Heart left ventricle (tissue), 16 donors: ENCODE measurements at regions not wholly inside any gene's neighbourhood (a gene's known extent, or its start where the extent isn't known, plus 50 kb on each side); places are given as distances from the start of the nearest gene placed in this dataset.

Source experiments
- ATAC-seq, 4 donors: fragments of 200-7000 bp; cut with Tn5 transposase; one replicate each; pipeline ENCODE4 v1.9.1; 2020 to 2022; ENCODE audit warnings: moderate library complexity in 4 of 4, mild to moderate bottlenecking in 3 of 4, moderate number of reproducible peaks in 1 of 4
- DNase-seq, 5 donors: peaks; one replicate each; pipeline ENCODE4 v3.0.0-alpha.2; 2020
- H3K27ac ChIP-seq, 12 donors: fragments of 200-600 bp; sonication (generic) in 4 of 12; one replicate each; pipeline versions ENCODE4 v1.5.0 to v1.8.0; 2016 to 2022; ENCODE audit warnings: mild to moderate bottlenecking in 2 of 12
- H3K27me3 ChIP-seq, 9 donors: fragments of 200-600 bp; sonication (generic) in 2 of 9; one replicate each; pipeline versions ENCODE4 v1.5.1 to v1.8.0; 2016 to 2022; ENCODE audit warnings: mild to moderate bottlenecking in 3 of 9
- H3K36me3 ChIP-seq, 9 donors: fragments of 200-600 bp; sonication (generic) in 2 of 9; one replicate each; pipeline versions ENCODE4 v1.5.0 to v1.8.0; 2018 to 2022; ENCODE audit warnings: mild to moderate bottlenecking in 2 of 9
- H3K4me1 ChIP-seq, 12 donors: fragments of 200-600 bp; sonication (generic) in 4 of 12; one replicate each; pipeline versions ENCODE4 v1.5.0 to v1.8.0; 2016 to 2022; ENCODE audit warnings: mild to moderate bottlenecking in 3 of 12
- H3K4me3 ChIP-seq, 12 donors: fragments of 200-600 bp; sonication (generic) in 4 of 12; one replicate each; pipeline versions ENCODE4 v1.5.0 to v1.8.0; 2017 to 2022; ENCODE audit warnings: mild to moderate bottlenecking in 9 of 12, moderate library complexity in 4 of 12
- H3K9me3 ChIP-seq, 12 donors: fragments of 200-600 bp; sonication (generic) in 4 of 12; one replicate each; pipeline versions ENCODE4 v1.5.0 to v1.8.0; 2016 to 2022; ENCODE audit warnings: mild to moderate bottlenecking in 1 of 12
- POLR2A ChIP-seq, 2 donors: fragments of 450-650 bp; IDR thresholded peaks; one replicate each; pipeline ENCODE4 v1.6.1; 2017; ENCODE audit warnings: antibody characterized with exemption in 2 of 2, mild to moderate bottlenecking in 2 of 2, moderate library complexity in 2 of 2
- WGBS, 4 donors: extraction: QIAGEN DNeasy Blood & Tissue Kit in 2 of 4; methylation state at CpG; one replicate each; pipeline versions ENCODE4 v1.1.5 to v1.1.7; 2013 to 2018; 5-methylcytosine and 5-hydroxymethylcytosine counted together
- intact Hi-C, 10 donors: fragments of 100-400 bp; cut with DNase I; formaldehyde crosslinking; loops; one replicate each; pipeline versions ENCODE4 v1.11.1 to v1.14.2; 2022
- TF ChIP-seq, protein P1 (sequence below), 12 donors: fragments of 200-600 bp; sonication (generic) in 4 of 12; IDR thresholded peaks; one replicate each; pipeline versions ENCODE4 v1.5.0 to v1.8.0; 2018 to 2022; ENCODE audit warnings: antibody characterized with exemption in 12 of 12, mild to moderate bottlenecking in 5 of 12
- donor health status: ischemic (EF 13 %, LVEDD 7.1; RV severe dilation, severe dysfunction).
- donor health status: healthy with polysubstance abuse.
- donor health status: DM: no; HTN: yes; CAD: no.
- donor health status: DM: no; HTN: no; CAD: no.
- donor health status: ischemic (EF 25% LVEDD 6.9; RV normal size, moderate dysfunction).
- donor health status: ischemic (EF 25% LVEDD 5.7; RV mildly dilated, moderate dysfunction).
- donor health status: healthy.
- donor health status: DM: yes; HTN: yes; CAD: no.
- donor health status: ischemic (EF 35%, LVEDD 5.7; RV mildly dilated, moderate dysfunction).
- donor health status: nonischemic (EF 11% LVEDD 7.7; RV severe dilation, severe dysfunction).
- donor health status: DM: yes; HTN: yes; CAD: no.
- donor health status: PGD.
- donor health status: ischemic (EF 29% LVEDD 5.4; RV normal size, mild dysfunction).
- donor health status: nonischemic (EF 23%, LVEDD 6.1; RV moderate dilation, normal function).

DNA sequence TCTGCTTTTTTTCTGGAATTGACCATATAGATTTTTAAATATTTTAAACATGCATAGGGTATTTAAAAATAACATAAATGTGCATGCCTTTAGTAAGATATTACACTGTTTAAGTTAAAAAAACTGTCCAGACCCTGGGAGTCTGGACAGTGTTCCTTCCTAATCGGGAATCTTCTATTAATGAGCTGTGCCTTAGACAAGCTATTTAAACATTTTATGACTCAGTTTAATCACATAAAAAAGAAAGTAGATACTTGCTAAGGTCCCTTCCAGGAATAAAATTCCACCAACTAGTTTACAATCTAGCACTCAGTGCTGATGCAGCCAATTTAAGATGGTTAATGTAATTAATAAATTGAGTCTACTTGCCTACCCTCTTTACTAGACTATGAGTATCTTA lies 140.4 kb upstream of the DPH6 start:
- intact Hi-C loops = loop anchor here in 2 of 10 donors (5.0 to 10.0 kb wide), 2 partner anchors 54 to 148 kb away; no protein-coding TSS in a partner anchor
- H3K4me3 ChIP-seq = no peak overlapping the region
- peaks cover 0 to 36% (median 14%) of the 10 kb centered on the region in 12 donors for H3K4me1 ChIP-seq
- DNase-seq = no peak
- WGBS, 4 donors = 69 to 87% (median 77%) methylated on average over 1 of the region's 1 CpG
- no peak overlapping the region for H3K27ac ChIP-seq
- no peaks in the 10 kb centered on the region for H3K36me3 ChIP-seq
- no peak for TF ChIP-seq POLR2A (IDR thresholded peaks at IDR 0.05)
- TF ChIP-seq, protein P1, sequence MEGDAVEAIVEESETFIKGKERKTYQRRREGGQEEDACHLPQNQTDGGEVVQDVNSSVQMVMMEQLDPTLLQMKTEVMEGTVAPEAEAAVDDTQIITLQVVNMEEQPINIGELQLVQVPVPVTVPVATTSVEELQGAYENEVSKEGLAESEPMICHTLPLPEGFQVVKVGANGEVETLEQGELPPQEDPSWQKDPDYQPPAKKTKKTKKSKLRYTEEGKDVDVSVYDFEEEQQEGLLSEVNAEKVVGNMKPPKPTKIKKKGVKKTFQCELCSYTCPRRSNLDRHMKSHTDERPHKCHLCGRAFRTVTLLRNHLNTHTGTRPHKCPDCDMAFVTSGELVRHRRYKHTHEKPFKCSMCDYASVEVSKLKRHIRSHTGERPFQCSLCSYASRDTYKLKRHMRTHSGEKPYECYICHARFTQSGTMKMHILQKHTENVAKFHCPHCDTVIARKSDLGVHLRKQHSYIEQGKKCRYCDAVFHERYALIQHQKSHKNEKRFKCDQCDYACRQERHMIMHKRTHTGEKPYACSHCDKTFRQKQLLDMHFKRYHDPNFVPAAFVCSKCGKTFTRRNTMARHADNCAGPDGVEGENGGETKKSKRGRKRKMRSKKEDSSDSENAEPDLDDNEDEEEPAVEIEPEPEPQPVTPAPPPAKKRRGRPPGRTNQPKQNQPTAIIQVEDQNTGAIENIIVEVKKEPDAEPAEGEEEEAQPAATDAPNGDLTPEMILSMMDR (IDR thresholded peaks at IDR 0.05) = no peak
- ATAC-seq = no peak
- no peaks in the 10 kb centered on the region for H3K27me3 ChIP-seq
- H3K9me3 ChIP-seq = no peaks in the 10 kb centered on the region

DNA sequence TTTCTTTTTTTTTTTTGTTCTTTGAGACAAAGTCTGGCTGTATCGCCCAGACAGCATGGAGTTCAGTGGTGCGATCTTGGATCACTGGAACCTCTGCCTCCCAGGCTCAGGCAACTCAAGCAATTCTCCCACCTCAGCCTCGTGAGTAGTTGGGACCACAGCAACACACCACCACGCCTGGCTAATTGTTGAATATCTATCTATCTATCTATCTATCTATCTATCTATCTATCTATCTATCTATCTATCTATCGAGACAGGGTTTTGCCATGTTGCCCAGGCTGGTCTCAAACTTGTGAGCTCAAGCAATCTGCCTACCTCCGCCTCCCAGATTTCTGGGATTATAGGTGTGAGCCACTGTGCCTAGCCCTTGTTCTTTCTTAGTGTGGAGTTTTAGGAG lies 143.3 kb upstream of the DPH6 start:
- TF ChIP-seq, protein P1 (IDR thresholded peaks at IDR 0.05) = no peak
- TF ChIP-seq POLR2A (IDR thresholded peaks at IDR 0.05) = no peak
- no peak for DNase-seq
- Histone ChIP-seq H3K4me1 (peaks cover 8 to 63% (median 37%) of the 10 kb centered on the region in 12 donors), H3K36me3 (no peaks in the 10 kb centered on the region), H3K27me3 (no peaks in the 10 kb centered on the region), H3K27ac (peak overlapping the region in 1 of 12 donors; percentile 88), H3K4me3 (no peak overlapping the region), H3K9me3 (no peaks in the 10 kb centered on the region)
- intact Hi-C loops = loop anchor here in 2 of 10 donors (5.0 to 10.0 kb wide), 2 partner anchors 57 to 146 kb away; no protein-coding TSS in a partner anchor
- ATAC-seq = no peak
- 95 to 98% (median 97%) methylated on average over 6 of the region's 6 CpGs for WGBS, 4 donors

DNA sequence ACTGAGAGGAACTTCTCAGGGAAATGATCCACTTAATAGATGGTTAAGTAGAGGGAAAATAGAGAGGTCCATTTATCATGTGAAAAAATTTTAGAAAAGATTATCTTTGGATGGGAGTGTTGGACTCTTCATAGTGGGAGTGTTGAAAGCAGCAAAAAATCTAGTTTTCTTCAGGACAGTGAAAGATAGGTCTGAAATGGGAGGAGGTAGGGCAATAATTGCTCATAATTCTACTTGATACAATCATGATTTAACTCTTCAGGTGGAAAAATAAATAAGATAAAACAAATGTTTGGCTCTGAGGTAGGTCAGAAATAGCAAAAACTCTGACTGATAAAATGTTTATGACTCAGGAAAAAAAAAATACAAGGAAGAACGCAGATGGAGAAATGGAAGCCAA lies 144.1 kb upstream of the DPH6 start:
- H3K27ac ChIP-seq = peak overlapping the region; percentile 70 to 88 (median 80)
- H3K9me3 ChIP-seq = no peaks in the 10 kb centered on the region
- peak overlapping the region in 1 of 12 donors; percentile 4 for H3K4me3 ChIP-seq
- TF ChIP-seq, protein P1 (IDR thresholded peaks at IDR 0.05) = no peak
- TF ChIP-seq POLR2A (IDR thresholded peaks at IDR 0.05) = no peak
- ATAC-seq = no peak
- H3K27me3 ChIP-seq = no peaks in the 10 kb centered on the region
- intact Hi-C loops = loop anchor here in 5 of 10 donors (2.0 to 10.0 kb wide), 4 partner anchors 23 to 175 kb away; partner anchors contain the start of gene DPH6 (in 4 of the 5)
- H3K4me1 ChIP-seq = peaks cover 8 to 70% (median 40%) of the 10 kb centered on the region in 12 donors
- H3K36me3 ChIP-seq = no peaks in the 10 kb centered on the region
- 35 to 56% (median 37%) methylated on average over 1 of the region's 1 CpG for WGBS, 4 donors
- DNase-seq = no peak

DNA sequence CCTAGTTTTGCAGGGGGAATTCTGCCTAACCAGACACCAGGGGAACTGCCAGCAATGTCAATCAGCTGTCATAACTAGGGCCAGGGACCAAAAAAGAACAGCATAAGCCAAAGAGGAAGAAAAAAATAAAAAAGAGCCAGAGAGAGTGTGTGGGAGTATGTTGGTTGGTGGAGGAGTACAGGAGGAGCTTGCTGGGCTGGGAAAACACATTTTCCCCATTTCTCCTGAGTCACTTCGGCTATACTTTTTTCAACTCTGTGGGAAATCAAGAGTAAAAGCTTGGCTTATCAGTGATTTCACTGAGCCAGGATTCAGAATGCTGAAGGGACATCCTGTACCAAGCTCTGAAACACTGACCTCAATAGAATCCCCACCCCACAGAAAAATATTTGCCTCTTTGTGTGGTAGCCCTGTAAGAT lies 144.7 kb upstream of the DPH6 start:
- DNase-seq = peak in 3 of 5 donors; percentile 30 to 50 (median 40)

More for the DNA sequence above, 144.7 kb upstream of the DPH6 start:
- Histone ChIP-seq H3K27me3 (no peaks in the 10 kb centered on the region), H3K36me3 (no peaks in the 10 kb centered on the region), H3K4me3 (peak overlapping the region in 1 of 12 donors; percentile 4), H3K4me1 (peaks cover 8 to 64% (median 40%) of the 10 kb centered on the region in 12 donors), H3K9me3 (no peaks in the 10 kb centered on the region), H3K27ac (peak overlapping the region; percentile 70 to 88 (median 80))
- WGBS, 4 donors = 0 to 12% (median 9%) methylated on average over 1 of the region's 1 CpG
- peak in 1 of 2 donors; percentile 26 for TF ChIP-seq POLR2A (IDR thresholded peaks at IDR 0.05)
- TF ChIP-seq, protein P1 (IDR thresholded peaks at IDR 0.05) = no peak
- intact Hi-C loops = loop anchor here in 5 of 10 donors (2.0 to 10.0 kb wide), 4 partner anchors 24 to 176 kb away; partner anchors contain the start of gene DPH6 (in 4 of the 5)
- peak; percentile 94 to 97 (median 95) for ATAC-seq
